NB4 (cell line): ENCODE measurements at regions not wholly inside any gene's neighbourhood (a gene's known extent, or its start where the extent isn't known, plus 50 kb on each side); places are given as distances from the start of the nearest gene placed in this dataset.

ENCODE experiments used
- DNase-seq: peaks from one replicate; pipeline ENCODE4 v3.0.0; 2010; ENCODE audit warnings: low read depth
- H3K4me3 ChIP-seq: one replicate; pipeline ENCODE4 v1.5.1; 2011; ENCODE audit warnings: mild to moderate bottlenecking, low read depth, low read length, moderate library complexity
- CTCF ChIP-seq: IDR thresholded peaks from one replicate; pipeline ENCODE4 v1.5.1; 2012; ENCODE audit warnings: low read depth, low read length
- MAX ChIP-seq: IDR thresholded peaks from 2 replicates; pipeline ENCODE4 v1.6.1; 2011; ENCODE audit warnings: low read depth, low read length
- MYC ChIP-seq: IDR thresholded peaks from 2 replicates; pipeline ENCODE4 v1.6.1; 2011; ENCODE audit warnings: low read depth, low read length
- POLR2A ChIP-seq: IDR thresholded peaks from 2 replicates; pipeline ENCODE4 v1.6.1; 2011; ENCODE audit warnings: mild to moderate bottlenecking; ENCODE audit not compliant: insufficient read length; ENCODE audit errors: extremely low read depth

- no peak overlapping the region for H3K4me3 ChIP-seq
- DNase-seq, result no peak
- TF ChIP-seq MYC, result no peak
- no peak for TF ChIP-seq CTCF
- TF ChIP-seq POLR2A, result no peak
- no peak for TF ChIP-seq MAX
Observed at GRCh38 chr3:5431146-5431545, 243.6 kb downstream of the EDEM1 start.

DNA sequence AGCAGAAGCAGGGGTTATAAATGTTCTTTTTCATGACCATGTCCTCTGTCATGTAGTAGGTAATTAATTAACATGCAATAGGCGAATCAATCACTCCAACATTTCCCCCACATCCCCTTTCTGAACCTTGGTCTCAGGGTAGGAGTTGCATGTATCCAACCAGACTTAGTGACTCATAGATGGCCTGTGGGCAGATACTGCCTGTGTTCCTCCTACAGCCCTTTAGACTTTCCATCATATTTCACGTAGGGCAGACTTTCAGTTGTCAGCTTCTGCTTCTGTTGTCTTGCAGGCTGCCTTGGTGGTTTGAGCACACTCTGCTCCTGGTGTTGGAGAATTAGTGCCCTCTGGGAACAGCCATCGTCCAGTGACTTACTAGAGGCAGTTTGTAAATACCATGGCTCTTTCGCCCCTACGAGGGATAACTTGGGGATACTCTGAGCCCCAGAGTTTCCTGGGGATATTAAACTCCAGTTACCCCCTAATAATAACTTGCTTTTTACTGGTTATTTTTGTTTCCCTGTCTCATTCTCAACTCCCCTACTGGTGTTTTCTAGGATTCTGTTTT is 244.4 kb downstream of the EDEM1 start:
- DNase-seq, result peak; percentile 81
- H3K4me3 ChIP-seq, result no peak overlapping the region
- TF ChIP-seq MYC (no peak), MAX (no peak), CTCF (no peak), POLR2A (no peak)

GRCh38 chr3:5437296-5437782 is 249.8 kb downstream of the EDEM1 start:
- no peak overlapping the region for H3K4me3 ChIP-seq
- DNase-seq, result no peak
- TF ChIP-seq CTCF, result no peak
- no peak for TF ChIP-seq POLR2A
- no peak for TF ChIP-seq MAX
- TF ChIP-seq MYC, result no peak

DNA sequence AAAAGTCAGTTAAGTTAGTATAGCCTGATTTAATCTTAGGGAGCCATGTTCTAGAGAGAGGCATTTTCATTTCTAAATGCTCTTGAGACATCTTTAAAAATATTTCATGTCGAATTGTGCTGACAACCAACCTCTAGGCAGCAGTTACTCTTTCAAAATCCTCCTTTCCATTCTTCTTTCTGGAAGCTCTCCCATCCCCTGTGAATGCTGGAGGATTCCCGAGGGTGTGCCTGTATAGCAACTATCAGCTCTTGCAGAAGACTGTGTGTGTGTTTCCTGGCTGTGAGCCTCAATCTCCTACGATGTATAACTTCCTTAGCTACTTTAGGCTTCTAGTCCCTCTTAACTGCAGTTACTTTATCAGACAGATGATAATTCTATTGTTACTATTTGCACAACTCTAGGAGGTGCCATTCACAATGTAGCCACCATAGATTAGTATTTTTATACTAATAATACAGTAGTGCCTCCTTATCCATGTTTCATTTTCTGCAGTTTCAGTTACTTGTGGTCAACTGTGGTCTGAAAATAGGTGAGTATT is 250.3 kb downstream of the EDEM1 start:
- TF ChIP-seq CTCF (no peak), POLR2A (no peak), MAX (no peak), MYC (no peak)
- no peak overlapping the region for H3K4me3 ChIP-seq
- DNase-seq, result no peak

GRCh38 chr3:5441401-5441800 is 253.9 kb downstream of the EDEM1 start:
- DNase-seq, result peak; percentile 35
- TF ChIP-seq CTCF (no peak), MYC (no peak), POLR2A (no peak), MAX (no peak)
- H3K4me3 ChIP-seq, result no peak overlapping the region
